ENCODE measurements at regions not wholly inside any gene's neighbourhood (a gene's known extent, or its start where the extent isn't known, plus 50 kb on each side); places are given as distances from the start of the nearest gene placed in this dataset.

- no peak for TF ChIP-seq CTCF (IDR thresholded peaks at IDR 0.05)
Measured at GRCh38 chr3:5929027-5929426, 741.5 kb downstream of the EDEM1 start.

DNA sequence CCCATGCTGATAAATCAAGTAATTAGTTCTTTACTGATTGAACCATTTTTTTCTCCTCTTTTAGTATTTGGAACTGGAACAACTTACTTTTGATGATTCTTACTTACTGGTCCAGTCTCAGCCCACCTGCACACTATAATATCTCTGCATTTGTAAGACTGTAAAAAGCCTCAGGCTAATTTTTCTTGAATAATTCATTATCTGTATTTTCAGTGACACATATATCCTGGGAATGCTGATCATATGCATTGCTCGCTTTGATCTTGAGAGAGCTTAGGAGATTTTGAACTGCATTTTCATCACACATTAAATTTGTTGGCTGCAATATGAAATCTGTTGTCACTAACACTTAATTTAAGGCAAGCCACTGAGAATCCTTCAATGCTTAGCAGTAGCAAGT lies 760.6 kb downstream of the EDEM1 start:
- no peak for TF ChIP-seq CTCF (IDR thresholded peaks at IDR 0.05)

DNA sequence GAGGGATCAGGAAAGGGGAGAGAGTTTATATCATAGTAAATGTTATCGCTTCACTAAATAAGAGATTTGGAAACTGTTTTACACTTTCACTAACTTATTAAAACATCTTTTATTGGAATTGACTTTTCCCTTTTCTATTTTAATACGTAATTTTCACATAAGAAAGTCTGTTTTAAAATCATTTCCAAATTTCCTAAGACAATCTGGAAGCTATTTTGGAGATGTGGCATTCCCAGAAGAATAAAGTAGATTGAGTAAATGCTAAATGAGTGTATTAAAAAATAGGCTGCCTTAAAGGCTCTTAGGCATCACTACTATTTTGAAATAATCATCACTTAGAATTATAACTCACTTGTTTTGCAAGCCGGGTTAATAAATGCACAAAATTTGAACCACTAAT lies 763.5 kb downstream of the EDEM1 start:
- TF ChIP-seq CTCF (IDR thresholded peaks at IDR 0.05), result no peak

- no peak for TF ChIP-seq CTCF (IDR thresholded peaks at IDR 0.05)
Measured at GRCh38 chr3:5972586-5972985, 785.1 kb downstream of the EDEM1 start.

GRCh38 chr3:5974630-5975322 lies 787.3 kb downstream of the EDEM1 start:
- TF ChIP-seq CTCF (IDR thresholded peaks at IDR 0.05), result no peak

DNA sequence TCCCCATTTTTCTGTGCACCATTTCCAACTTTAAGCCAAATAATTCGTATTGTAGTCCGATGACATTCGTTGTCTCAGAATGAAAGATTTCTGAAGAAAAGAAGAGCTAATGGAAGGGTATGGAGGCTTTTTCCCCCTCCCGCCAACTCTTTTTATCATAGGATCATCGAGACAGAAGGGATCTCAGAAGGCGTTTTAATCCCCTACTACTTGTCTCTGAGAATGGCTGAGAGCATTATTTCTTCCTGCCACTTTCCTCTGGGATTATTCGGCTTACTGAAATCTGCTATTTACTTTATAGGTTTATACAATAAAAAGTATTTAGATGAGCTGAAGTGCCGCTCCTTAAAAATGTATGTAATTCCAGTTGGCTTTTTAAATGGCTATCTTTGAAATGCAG lies 789.8 kb downstream of the EDEM1 start:
- no peak for TF ChIP-seq CTCF (IDR thresholded peaks at IDR 0.05)

DNA sequence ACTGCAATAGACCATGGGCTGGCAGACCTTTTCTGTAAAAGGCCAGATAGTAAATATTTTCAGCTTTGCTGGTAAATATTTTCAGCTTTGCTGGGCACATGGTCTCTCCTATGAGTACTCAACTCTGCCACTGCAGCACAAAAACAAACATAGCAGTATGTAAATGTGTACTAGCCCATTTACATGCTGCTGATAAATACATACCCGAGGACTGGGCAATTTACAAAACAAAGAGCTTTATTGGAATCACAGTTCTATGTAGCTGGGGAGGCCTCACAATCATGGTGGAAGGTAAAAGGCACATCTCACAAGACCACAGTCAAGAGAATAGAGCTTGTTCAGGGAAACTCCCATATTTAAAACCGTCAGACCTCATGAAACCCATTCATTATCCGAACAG lies 793.0 kb downstream of the EDEM1 start:
- TF ChIP-seq CTCF (IDR thresholded peaks at IDR 0.05), result no peak

DNA sequence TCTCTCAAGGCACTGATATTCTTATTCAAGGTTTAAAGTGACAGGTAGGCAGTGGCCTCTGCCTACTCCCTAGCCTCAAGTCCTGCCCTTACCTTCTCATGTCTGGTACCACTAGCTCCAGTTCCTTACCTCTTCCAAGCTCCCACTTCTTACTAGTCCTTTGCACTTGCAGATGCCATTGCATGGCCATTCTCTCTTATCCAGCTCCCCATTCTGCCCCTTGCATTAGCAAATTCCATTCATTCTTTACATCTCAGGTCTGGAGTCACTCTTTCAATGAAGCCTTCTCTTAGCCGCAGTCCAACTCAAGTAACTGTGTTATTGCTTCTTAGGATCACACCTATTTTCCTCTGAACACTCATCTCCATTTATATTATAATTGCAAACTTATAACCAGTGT lies 807.1 kb downstream of the EDEM1 start:
- TF ChIP-seq CTCF (IDR thresholded peaks at IDR 0.05), result no peak
